Stimulated activated naive CD4-positive, alpha-beta T cell treated with Interleukin-2 at 50 U/mL for 16 hours (primary cell): ENCODE measurements at regions not wholly inside any gene's neighbourhood (a gene's known extent, or its start where the extent isn't known, plus 50 kb on each side); places are given as distances from the start of the nearest gene placed in this dataset.
"Not testable (repeated sequence)": the region's sequence is repeated elsewhere in the genome, so short reads cannot be mapped to it uniquely, and the experiment has no call there.

Experiments
- DNase-seq: peaks from one replicate; lab custom pipeline; 2025; lab: John Stamatoyannopoulos, UW

GRCh38 chr14:43166163-43166562, 1340.9 kb downstream of the FSCB start:
- DNase-seq = no peak

GRCh38 chr14:43165651-43166050, 1341.4 kb downstream of the FSCB start:
- no peak for DNase-seq

- no peak for DNase-seq
These were observed 1345.6 kb downstream of the FSCB start for GRCh38 chr14:43161477-43161876.

GRCh38 chr14:43157661-43158060, 1349.4 kb downstream of the FSCB start:
- no peak for DNase-seq

GRCh38 chr14:43155924-43156323, 1351.2 kb downstream of the FSCB start:
- DNase-seq = no peak

- no peak for DNase-seq
These were observed 1351.8 kb downstream of the FSCB start for GRCh38 chr14:43155258-43155657.

- DNase-seq = no peak
These were observed 1359.6 kb downstream of the FSCB start for GRCh38 chr14:43147485-43147884.

- DNase-seq = no peak
These were observed 1361.7 kb downstream of the FSCB start for GRCh38 chr14:43145361-43145760.

- no peak for DNase-seq
These were observed 1364.0 kb downstream of the FSCB start for GRCh38 chr14:43143106-43143505.

- DNase-seq = no peak
These were observed 1365.4 kb downstream of the FSCB start for GRCh38 chr14:43141636-43142191.

- no peak for DNase-seq
These were observed 1366.6 kb downstream of the FSCB start for GRCh38 chr14:43140453-43140852.

- no peak for DNase-seq
These were observed 1371.1 kb downstream of the FSCB start for GRCh38 chr14:43135877-43136411.

GRCh38 chr14:43132441-43132840, 1374.6 kb downstream of the FSCB start:
- no peak for DNase-seq

GRCh38 chr14:43128429-43128828, 1378.7 kb downstream of the FSCB start:
- DNase-seq = not testable (repeated sequence)

GRCh38 chr14:43127874-43128273, 1379.2 kb downstream of the FSCB start:
- DNase-seq = not testable (repeated sequence)

- no peak for DNase-seq
These were observed 1383.5 kb downstream of the FSCB start for GRCh38 chr14:43123544-43123943.

- no peak for DNase-seq
These were observed 1387.4 kb downstream of the FSCB start for GRCh38 chr14:43119672-43120071.

- DNase-seq = no peak
These were observed 1390.7 kb downstream of the FSCB start for GRCh38 chr14:43116341-43116740.

GRCh38 chr14:43105305-43105704, 1401.8 kb downstream of the FSCB start:
- DNase-seq = no peak

- no peak for DNase-seq
These were observed 1416.7 kb downstream of the FSCB start for GRCh38 chr14:43090380-43090779.

GRCh38 chr14:43087666-43088065, 1419.4 kb downstream of the FSCB start:
- DNase-seq = no peak

- no peak for DNase-seq
These were observed 1421.3 kb downstream of the FSCB start for GRCh38 chr14:43085819-43086218.

- DNase-seq = not testable (repeated sequence)
These were observed 1439.7 kb downstream of the FSCB start for GRCh38 chr14:43067372-43067771.

- no peak for DNase-seq
These were observed 1449.4 kb downstream of the LRFN5 start for GRCh38 chr14:43056106-43056505.
